Stimulated activated CD8-positive, alpha-beta memory T cell treated with anti-CD3 and anti-CD28 coated beads, Interleukin-15, amount 100 ng/mL, for 48 hours (primary cell): ENCODE measurements at regions not wholly inside any gene's neighbourhood (a gene's known extent, or its start where the extent isn't known, plus 50 kb on each side); places are given as distances from the start of the nearest gene placed in this dataset.

Source experiments
- DNase-seq, 2 donors: peaks; one replicate each; pipeline ENCODE4 v3.0.0-alpha.2; 2020; ENCODE audit warnings: low read depth in 2 of 2

DNA sequence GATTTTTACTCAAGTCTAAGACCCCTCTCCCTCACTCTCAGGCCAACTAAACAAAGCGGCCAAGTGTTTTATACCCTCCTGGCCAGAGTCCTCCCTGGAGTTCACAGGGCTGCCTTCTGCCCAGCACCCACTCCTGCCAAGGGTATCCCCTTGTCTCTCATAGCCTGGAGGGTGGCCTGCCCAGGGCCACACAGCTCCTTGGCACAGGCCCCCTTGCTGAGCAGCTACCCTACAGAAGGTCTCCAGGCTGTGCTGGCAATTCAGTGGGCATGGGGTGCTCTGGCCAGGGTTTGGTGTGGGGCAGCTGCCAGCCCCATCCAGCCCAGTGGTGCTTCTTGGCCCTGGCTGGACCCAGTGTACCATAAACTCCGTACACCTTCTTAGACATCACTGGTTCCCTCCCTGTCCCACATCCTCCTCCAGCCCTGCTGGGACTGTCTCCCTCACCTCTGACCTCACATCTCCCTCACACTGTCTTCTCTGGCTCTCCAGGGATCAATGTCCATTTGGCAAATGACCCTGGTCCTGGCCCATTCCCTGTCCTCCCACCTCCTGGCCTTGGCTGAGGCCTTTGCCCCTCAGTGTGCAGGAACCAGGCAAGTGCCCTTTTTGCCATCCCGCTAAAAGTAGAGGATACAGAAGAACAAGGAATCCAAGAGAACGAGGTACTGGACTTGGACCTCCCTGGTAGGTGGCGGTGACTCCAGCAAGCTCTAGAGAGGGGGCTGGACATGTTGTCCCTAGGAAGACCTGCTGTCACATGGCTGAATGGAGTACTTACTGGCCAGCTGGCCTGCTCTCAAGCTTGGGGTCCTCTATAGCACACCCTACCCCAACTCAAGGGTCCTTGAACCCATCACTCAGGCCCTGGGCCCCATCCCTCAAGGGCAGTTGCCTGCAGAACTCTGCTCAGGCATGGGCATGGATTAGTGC lies 50.0 kb upstream of the TRPM1 start:
- no peak for DNase-seq

DNA sequence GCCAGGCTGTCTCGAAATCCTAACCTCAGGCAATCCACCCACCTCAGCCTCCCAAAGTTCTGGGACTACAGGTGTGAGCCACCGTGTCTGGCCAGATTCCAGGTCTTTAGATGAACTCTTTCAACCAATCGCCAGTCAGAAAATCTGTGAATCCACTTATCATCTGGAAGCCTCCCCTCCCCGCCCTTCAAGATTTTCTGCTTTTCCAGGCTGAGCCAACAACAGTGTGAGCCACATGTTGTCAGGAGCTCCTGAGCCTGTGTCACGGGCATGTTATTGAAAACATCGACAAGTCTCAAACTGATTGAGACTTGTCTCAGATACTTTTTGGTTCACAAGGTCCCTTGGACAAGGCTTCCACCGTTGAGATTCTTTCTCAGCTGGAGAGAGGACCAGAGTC lies 52.0 kb upstream of the TRPM1 start:
- DNase-seq, result no peak

DNA sequence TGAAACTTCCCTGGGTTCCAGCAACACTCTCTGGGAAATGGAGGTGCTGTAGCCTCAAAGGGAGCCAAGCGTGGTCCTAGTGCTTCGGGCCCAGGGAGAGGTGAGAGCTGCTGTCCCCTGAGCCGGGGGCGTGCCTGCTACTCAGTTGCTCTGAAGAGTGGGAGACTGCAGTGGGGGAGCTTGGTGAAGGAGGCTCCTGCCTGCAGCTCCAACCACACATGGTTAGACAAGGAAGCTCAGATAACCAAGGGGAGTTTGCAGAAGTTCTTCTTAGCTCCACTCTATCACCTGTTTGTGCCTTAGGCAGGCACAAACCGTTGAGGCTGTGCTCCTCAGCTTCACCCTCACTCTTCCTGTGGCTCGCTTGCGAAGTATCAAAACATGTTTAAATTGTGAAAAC lies 53.6 kb upstream of the TRPM1 start:
- DNase-seq, result no peak

DNA sequence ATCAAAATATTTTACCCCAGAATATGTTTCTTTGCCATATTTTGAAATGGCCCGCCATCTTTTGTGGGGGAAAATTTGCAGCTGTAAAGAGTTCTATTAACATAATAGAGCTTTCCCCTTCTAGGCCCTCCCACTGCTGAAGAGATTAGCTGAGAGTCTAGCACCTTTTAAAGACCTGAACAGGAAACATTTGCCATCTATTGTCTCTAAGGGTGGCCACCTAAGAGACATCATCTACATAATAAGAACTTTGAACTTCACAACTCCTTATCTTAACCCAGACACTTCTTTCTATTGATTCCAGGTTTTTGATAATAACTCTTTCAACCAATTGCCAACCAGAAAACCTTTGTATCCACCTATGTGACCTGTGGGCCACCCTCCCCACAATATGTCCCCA lies 54.7 kb upstream of the TRPM1 start:
- no peak for DNase-seq

DNA sequence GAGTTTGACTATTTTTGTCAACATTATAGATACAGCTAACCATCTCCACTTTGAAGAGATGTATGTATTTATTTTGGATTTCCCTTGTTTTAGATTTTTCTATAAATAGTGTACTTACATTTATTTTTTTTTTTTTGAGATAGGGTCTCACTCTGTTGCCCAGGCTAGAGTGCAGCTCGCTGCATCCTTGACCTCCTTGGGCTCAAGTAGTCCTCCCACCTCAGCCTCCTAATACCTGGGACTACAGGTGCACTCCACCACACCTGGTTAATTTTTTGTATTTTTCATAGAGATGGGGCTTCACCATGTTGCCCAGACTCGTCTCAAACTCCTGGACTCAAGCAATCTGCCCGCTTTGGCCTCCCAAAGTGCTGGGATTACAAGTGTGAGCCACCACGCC lies 55.3 kb upstream of the TRPM1 start:
- no peak for DNase-seq

DNA sequence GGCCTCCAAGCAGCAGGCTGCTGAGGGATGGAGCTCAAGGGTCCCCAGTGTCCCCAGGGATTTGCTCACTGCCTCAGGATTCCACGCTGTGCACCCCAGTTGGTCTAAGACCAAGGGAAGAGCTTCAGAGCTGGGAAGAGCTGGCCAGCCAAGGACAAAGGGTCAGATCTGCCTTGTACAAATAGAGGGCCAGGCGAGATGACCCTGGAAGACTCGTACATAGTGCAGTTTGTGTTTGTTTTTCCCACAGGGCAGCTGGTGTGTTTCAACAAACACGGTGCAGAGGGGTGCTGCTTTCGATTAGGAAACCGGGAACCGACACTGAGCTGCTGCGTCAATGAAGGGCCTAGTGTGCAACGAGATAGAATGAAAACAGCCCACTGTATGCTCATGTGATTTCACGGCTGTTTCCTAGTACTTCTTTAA lies 56.1 kb upstream of the TRPM1 start:
- no peak for DNase-seq

DNA sequence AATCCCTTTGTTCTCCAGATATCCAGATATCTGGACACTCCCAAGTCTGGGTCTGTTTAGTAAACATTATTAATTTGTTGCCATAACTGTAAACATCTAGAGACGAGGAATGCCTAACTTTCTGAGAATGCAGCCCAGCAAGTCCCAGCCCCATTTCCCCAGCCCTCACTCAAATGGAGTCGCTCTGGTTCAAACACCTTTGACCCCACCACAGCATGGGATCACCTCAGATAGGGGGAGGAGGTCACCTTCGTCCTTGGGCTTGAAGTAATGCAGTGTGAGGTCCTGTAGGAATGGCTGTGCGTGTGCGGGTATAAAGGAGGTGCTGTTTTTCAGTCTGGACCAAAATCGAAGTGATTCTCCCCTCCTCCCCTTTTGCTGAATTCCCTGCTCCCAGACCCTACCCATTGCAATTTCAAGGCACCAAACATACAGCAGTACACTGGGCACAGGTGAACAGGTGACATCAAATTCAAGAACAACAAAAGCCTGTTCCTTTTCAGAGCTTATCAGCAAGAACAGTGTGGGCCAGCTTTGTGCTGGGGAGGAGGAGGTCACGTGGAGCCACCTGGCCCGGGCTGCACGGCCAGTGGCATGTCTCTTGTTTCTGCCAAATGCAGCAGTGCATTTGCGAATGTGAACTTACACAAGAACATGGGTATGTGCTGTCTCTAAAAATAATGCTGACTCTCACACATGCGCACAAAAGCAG lies 57.5 kb upstream of the TRPM1 start:
- DNase-seq, result no peak

DNA sequence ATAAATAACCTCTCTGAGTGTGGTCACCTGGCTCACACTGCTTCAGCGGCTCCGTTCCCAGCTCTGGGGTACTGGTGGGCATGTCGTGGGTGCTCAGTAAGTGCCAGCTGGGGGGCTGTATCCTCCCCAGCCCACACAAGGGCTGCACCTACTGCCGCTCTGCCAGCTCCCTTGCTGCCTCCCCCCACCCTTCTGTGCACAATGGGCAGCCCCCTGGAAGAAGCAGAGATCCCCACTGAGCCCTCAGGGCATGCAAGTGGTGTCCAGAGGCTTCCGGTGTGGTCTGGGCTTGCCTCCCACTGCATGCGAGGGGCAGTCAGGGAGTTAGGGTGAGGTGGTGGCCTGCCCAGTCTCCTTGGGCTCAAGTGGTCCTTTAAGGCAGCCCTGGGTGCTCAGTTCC lies 58.3 kb upstream of the TRPM1 start:
- no peak for DNase-seq

DNA sequence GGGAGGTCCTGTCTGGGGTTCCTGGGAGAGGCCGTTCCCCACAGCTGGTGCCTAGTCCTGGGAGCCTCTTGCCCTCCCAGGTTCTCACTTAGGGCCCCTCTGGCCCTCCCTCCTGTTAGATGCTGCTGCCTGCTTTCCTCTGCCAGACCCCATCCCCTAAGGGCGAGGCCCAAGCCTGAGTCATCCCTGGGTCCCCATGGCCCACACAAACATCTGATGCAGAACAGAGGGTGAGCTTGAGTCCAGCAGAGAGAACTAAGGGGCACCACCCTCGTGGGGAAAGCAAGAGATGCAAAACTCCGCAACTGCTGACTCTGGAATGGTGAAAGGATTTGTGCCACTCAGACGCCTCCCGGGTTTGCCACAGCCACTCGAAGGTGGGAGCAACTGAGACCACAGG lies 58.8 kb upstream of the TRPM1 start:
- no peak for DNase-seq

DNA sequence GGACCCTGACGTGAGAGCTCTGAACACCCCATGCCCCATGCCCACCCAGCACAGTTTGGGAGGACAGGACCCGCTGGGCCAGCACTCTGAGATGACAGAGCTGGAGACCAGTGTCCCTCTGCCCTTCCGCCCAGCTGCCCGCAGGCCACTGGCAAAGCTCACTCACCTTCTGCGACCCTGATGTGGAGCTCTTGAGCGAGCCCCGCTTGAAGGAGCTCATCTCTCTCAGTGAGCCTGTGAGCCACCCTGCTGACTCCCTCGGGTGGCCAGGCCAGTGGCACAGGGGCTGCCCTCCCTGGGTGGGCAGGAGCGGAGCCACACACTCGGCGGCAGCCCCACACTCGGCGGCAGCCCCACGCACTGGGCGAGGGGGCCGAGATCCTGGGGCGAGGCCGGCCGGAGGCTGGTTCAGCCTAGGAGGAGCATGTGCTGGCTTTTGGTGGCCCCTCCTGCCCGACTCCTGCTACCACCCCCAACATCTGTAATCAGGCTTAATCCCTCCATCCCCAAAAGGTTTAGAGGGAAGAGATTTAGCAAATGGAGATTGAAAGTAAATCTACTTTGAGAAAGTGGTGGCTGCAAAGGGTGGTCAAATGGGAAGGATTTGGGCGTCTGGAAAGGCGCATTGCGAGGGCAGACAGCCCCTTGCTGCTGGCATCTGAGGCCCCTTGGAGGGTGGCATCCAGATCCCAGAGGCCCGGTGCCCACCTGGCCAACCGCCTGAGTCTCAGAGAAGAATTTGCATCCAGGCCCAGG lies 59.4 kb upstream of the TRPM1 start:
- no peak for DNase-seq

DNA sequence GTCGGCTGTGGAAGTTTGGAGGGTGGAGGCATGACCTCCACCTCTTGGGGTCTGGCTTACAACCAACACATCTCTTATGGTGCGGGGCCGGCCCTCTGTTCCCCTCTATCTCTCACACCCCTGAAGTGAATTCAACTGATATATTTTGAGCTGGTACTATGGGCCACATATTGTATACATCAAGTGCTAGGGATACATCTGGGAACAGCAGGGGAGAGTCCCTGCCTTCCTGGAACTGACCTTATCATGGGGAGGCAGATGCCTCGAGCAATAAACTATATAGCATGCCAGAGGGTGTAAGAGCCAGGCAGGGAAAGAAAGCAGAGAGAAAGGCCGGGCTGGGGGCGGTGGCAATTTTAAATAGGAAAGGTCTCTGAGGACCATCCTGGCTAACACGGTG lies 60.4 kb upstream of the TRPM1 start:
- no peak for DNase-seq

DNA sequence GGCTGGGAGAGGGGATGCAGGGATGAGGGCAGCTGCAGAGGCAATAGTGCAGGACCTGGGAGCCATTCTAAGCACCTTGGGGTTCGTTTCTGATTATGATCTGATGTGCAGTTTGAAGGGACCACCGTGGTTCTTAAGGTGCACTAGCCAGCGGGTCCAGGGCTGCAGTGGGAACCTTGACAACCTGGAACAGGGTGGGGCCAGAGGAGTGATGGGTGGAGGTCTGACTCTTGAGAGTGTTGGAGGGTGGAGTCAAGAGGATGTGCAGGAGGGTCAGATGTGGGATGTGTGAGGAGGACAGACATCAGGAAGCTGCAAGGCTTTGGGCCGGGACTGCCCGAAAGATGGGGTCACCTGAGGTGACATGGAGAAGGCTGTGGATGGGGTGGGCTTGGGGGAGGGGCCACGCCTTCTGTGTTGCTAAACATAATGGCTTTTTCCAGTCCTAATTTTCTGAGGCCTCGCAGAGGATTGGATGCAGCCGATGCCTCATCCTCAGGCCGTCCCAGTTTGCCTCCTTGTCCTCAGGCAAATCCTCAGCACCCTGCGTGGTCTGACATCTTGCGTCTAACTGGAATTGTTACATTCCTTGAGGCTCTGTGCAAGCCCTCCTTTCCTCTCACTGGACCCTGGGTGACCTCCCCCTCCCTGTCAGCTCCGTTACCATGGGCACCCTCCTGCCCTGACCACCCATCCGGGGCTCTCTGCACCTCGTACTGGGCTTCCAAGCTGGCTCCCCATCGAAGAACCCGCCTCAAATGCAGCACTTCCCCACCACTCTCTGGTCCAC lies 61.4 kb upstream of the TRPM1 start:
- DNase-seq, result no peak

DNA sequence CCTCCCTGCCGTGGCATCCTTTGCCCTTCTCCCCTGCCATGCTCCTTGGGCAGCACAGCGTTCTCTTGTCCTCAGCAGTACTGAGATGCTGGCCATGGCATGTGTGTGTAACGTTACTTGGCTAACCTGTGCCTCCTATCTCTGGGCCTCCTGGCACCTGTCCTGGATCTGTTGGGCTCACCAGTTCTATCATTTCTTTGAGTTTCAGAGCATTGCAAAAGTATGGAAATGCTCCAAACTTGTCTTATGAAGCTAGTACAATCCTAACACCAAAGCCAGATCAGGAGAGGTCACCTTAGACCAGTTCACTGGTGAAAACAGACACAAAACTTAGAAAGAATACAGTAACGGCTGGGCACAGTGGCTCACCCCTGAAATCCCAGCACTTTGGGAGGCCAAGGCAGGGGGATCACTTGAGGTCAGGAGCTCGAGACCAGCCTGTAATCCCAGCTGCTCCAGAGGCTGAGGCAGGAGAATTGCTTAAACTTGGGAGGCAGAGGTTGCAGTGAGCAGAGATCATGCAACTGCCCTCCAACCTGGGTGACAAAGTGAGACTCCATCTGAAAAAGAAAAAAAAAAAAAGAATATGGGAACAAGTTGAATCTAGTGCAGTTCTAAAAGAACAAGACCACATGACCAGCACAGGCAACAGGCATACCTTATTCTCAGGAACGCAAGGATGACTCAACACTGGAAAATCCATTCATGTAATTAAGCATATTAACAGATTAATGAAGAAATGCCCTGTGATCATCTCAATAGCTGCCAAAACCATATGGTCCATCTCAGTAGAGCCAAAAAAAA lies 62.4 kb upstream of the TRPM1 start:
- DNase-seq, result no peak

DNA sequence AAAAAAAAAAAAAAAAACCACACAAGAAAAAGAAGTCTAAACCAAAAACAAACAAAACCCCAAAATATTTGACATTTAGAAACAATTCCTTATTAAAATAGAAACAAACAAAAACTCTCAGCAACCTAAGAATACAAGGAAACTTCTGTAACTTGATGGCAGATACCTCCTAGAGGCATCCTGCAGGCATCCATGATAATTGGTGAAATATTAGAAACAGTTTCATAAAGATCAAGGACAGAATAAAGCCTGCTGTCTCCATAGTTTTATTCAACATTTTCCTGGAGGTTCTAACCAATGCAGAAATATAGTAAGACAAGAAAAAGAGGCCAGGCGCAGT lies 63.0 kb upstream of the TRPM1 start:
- no peak for DNase-seq

DNA sequence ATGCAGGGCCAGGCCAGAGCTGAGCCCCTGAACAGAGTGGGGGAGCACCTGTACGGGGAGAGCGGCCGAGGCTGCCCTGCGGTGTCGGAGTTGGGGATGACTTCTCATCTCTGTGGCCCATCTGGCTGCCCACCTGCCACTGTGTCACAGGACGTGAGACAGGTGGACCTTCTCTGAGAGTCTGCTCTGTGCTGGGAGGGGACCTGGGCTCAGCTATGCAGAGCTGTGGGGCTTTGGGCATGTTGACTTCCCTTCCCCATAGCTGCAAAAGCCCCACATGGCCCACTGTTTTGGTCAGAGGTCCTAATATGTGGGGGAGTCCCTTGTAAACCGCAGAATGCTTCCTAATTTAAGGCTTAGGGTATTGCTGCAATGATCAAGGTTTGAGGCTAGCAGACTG lies 68.0 kb upstream of the TRPM1 start:
- DNase-seq, result no peak

DNA sequence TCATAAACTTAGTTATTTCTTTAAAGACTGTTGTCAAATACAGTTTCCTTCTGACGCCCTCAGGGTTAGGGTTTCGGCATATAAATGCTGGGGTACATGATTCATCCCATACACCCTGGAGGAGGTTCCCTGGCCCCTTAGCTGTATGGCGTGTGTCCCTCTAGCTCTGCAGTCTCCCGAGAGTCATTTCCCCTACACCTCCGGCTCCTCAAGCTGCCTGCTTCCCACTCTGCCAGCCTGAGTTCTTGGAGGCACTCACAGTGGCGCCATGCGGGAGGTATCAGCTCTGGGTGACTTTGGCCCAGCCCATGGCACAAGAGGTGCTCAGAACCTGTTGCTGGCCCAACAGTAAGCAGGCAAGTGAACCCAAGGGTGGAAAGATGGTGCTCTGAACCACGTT lies 70.2 kb upstream of the TRPM1 start:
- DNase-seq, result no peak

DNA sequence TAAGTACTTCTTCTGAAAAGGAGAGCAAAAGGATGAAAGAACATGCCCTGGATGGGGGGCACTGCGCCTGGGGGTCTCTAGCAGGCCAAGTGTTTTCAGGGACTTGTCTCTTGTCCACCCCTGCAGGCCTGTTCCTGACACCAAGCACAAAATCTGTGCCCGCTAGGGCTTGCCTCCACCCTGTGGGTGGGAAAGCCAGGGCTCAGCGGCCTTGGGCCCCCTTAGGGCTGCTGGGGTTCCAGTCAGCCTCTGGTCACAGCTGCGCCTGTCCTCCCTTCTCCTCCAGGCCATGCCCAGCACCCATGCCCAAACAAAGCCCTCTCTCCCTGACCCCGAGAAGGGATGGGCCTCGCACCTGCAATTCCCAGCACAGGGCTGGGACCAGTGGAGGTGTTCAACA lies 71.1 kb upstream of the TRPM1 start:
- DNase-seq, result no peak

DNA sequence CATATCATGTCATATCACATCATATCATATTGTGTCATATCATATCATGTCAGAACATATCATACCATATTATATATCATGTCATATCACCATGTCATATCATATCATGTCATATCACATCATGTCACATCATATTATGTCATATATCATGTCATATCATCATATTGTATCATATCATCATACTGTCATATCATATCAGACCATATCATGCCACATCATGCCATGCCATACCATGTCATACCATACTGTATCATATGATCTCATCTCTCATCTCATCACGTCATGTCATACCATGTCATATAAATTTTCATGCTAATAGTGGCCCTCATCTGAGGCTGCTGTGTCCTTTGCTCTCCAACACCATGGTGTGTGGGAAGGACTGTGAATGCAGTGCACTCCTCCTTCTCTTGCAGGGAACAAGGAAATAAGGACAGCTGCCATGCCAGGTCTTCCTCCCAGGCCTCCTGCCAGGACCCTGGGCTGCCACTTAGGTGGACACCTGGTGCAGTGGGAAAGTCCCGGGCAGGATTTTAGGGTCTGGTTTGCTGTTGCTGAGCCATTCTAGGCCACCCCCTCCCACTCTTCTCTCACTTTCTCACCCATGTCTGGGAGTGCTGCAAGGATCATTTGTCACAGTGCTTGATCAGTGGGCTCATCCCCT lies 72.4 kb upstream of the TRPM1 start:
- no peak for DNase-seq

DNA sequence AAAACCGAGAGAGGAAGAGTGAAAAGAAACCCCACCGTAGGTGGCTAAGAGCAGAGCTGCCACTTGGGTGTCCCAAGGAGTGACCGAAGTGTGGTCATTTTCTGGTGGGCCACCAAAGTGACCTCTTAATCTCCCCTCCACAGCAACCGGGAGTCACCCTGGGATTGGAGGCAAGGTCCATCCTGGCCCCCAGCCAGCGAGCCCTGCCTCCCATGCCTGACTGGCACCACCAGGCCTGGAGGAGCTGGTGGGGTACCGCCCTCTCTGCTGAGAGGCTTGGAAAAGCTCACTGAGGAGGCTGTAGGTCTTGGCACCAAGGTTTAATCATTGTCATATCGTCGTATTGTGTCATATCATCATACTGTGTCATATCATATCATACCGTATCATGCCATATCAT lies 74.0 kb upstream of the TRPM1 start:
- DNase-seq, result no peak

DNA sequence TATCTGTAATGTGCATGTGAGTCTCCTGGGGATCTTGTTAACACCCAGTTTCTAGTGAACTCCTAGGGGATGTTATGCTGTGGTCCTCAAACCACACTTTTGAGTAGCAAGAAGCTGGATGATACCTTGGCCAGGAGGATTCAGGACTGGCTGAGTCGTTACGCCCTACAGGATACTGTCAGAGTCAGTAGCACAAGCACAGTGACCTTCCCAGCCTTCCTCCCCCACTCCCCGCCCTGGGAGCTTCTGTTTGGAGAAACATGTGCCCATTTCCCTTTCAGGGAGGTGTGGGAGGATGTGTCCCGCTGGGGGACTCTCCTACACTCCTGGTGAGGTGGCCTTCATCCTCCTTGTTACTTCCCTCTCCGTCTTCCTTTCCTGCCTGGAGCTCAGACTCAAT lies 76.4 kb upstream of the TRPM1 start:
- no peak for DNase-seq

DNA sequence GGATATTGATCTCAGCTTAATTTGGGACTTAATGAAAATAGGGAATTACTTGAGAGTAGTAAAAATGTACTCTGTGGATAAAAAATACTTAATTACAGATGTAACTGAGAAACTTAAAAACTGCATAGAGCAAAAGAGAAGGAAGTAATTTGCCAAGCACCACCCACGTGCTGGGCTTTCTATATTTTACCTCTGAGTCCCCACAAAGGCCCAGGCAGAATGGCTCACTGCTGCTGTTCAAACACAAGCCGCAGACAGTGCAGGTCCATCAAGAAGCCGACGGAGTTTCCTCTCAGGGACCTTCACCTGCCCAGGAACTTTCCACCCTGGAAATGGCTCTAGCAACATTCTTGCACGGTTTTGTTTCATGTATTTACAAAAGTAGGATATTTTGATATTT lies 77.2 kb upstream of the TRPM1 start:
- DNase-seq, result no peak
